ENCODE measurements at regions not wholly inside any gene's neighbourhood (a gene's known extent, or its start where the extent isn't known, plus 50 kb on each side); places are given as distances from the start of the nearest gene placed in this dataset.

DNA sequence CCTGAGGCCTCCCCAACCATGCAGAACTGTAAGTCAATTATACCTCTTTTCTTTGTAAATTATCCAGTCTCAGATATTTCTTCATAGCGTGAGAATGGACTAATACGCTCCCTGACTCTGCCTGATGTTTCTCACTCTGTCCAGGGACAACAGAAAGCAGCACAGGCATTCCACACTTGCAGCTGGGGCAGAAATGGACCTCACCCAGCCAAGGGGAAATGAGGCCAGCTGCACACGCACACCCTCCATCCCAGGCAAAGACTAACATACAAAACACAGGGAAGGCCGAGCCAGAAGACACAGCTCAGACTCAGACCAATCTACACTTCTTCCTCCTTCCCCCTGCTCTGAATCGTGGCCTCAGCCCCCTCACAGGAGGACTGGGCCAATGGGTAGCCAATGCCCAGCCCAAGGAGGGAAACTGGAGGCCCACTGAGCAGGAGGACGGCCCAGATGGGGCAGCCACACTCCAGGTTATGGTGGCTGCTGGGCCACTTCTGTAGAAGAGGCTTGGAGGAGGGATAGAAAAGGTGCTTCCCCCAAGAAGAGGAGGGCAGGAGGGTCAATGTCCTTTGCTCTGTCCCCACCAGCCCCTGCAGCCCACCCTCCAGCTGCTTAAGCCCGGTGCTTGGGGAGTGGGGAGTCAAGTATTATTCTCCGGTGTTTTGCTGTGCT lies 228.4 kb downstream of the NPHP4 start:
- TF ChIP-seq, protein P1, sequence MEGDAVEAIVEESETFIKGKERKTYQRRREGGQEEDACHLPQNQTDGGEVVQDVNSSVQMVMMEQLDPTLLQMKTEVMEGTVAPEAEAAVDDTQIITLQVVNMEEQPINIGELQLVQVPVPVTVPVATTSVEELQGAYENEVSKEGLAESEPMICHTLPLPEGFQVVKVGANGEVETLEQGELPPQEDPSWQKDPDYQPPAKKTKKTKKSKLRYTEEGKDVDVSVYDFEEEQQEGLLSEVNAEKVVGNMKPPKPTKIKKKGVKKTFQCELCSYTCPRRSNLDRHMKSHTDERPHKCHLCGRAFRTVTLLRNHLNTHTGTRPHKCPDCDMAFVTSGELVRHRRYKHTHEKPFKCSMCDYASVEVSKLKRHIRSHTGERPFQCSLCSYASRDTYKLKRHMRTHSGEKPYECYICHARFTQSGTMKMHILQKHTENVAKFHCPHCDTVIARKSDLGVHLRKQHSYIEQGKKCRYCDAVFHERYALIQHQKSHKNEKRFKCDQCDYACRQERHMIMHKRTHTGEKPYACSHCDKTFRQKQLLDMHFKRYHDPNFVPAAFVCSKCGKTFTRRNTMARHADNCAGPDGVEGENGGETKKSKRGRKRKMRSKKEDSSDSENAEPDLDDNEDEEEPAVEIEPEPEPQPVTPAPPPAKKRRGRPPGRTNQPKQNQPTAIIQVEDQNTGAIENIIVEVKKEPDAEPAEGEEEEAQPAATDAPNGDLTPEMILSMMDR (IDR thresholded peaks at IDR 0.05 in 2 of 3, conservative IDR thresholded peaks at IDR 0.05 in 1 of 3; ENCODE audit: control insufficient read depth in 2 of 3, extremely low read depth in 1 of 3, insufficient read depth in 1 of 3, low read depth in 3 of 3, low read length in 3 of 3): no peak
- TF ChIP-seq, protein P2, sequence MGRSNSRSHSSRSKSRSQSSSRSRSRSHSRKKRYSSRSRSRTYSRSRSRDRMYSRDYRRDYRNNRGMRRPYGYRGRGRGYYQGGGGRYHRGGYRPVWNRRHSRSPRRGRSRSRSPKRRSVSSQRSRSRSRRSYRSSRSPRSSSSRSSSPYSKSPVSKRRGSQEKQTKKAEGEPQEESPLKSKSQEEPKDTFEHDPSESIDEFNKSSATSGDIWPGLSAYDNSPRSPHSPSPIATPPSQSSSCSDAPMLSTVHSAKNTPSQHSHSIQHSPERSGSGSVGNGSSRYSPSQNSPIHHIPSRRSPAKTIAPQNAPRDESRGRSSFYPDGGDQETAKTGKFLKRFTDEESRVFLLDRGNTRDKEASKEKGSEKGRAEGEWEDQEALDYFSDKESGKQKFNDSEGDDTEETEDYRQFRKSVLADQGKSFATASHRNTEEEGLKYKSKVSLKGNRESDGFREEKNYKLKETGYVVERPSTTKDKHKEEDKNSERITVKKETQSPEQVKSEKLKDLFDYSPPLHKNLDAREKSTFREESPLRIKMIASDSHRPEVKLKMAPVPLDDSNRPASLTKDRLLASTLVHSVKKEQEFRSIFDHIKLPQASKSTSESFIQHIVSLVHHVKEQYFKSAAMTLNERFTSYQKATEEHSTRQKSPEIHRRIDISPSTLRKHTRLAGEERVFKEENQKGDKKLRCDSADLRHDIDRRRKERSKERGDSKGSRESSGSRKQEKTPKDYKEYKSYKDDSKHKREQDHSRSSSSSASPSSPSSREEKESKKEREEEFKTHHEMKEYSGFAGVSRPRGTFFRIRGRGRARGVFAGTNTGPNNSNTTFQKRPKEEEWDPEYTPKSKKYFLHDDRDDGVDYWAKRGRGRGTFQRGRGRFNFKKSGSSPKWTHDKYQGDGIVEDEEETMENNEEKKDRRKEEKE (IDR thresholded peaks at IDR 0.05): no peak
- TF ChIP-seq, protein P3, sequence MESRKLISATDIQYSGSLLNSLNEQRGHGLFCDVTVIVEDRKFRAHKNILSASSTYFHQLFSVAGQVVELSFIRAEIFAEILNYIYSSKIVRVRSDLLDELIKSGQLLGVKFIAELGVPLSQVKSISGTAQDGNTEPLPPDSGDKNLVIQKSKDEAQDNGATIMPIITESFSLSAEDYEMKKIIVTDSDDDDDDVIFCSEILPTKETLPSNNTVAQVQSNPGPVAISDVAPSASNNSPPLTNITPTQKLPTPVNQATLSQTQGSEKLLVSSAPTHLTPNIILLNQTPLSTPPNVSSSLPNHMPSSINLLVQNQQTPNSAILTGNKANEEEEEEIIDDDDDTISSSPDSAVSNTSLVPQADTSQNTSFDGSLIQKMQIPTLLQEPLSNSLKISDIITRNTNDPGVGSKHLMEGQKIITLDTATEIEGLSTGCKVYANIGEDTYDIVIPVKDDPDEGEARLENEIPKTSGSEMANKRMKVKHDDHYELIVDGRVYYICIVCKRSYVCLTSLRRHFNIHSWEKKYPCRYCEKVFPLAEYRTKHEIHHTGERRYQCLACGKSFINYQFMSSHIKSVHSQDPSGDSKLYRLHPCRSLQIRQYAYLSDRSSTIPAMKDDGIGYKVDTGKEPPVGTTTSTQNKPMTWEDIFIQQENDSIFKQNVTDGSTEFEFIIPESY (IDR thresholded peaks at IDR 0.05): no peak
- TF ChIP-seq, protein P4, sequence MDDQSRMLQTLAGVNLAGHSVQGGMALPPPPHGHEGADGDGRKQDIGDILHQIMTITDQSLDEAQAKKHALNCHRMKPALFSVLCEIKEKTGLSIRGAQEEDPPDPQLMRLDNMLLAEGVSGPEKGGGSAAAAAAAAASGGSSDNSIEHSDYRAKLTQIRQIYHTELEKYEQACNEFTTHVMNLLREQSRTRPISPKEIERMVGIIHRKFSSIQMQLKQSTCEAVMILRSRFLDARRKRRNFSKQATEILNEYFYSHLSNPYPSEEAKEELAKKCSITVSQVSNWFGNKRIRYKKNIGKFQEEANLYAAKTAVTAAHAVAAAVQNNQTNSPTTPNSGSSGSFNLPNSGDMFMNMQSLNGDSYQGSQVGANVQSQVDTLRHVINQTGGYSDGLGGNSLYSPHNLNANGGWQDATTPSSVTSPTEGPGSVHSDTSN (IDR thresholded peaks at IDR 0.05; ENCODE audit: insufficient replicate concordance, low read depth, low read length): no peak
